Daoy (cell line): ENCODE measurements at regions not wholly inside any gene's neighbourhood (a gene's known extent, or its start where the extent isn't known, plus 50 kb on each side); places are given as distances from the start of the nearest gene placed in this dataset.

ENCODE experiments used
- DNase-seq: peaks from one replicate; pipeline ENCODE4 v3.0.0-alpha.2; 2015; ENCODE audit warnings: low read depth

- DNase-seq: no peak
Measured at GRCh38 chr11:15485432-15485831, 370.7 kb downstream of the INSC start.

- no peak for DNase-seq
Measured at GRCh38 chr11:15489281-15489680, 374.6 kb downstream of the INSC start.

GRCh38 chr11:15490535-15490934 lies 375.8 kb downstream of the INSC start:
- DNase-seq: no peak

- DNase-seq: peak; percentile 63
Measured at GRCh38 chr11:15493066-15493465, 378.3 kb downstream of the INSC start.

- DNase-seq: peak; percentile 34
Measured at GRCh38 chr11:15493921-15494620, 379.3 kb downstream of the INSC start.

- no peak for DNase-seq
Measured at GRCh38 chr11:15494740-15495139, 380.0 kb downstream of the INSC start.

GRCh38 chr11:15495462-15495861 lies 380.7 kb downstream of the INSC start:
- DNase-seq: no peak

GRCh38 chr11:15497366-15497765 lies 382.6 kb downstream of the INSC start:
- no peak for DNase-seq

- no peak for DNase-seq
Measured at GRCh38 chr11:15499674-15500073, 385.0 kb downstream of the INSC start.

- DNase-seq: no peak
Measured at GRCh38 chr11:15500643-15501042, 385.9 kb downstream of the INSC start.

GRCh38 chr11:15501566-15501965 lies 386.8 kb downstream of the INSC start:
- DNase-seq: no peak

GRCh38 chr11:15505155-15505554 lies 390.4 kb downstream of the INSC start:
- DNase-seq: no peak

- DNase-seq: peak; percentile 68
Measured at GRCh38 chr11:15507592-15507991, 392.9 kb downstream of the INSC start.

GRCh38 chr11:15509082-15509481 lies 394.4 kb downstream of the INSC start:
- no peak for DNase-seq

GRCh38 chr11:15519124-15519791 lies 404.5 kb downstream of the INSC start:
- no peak for DNase-seq

GRCh38 chr11:15519911-15520310 lies 405.2 kb downstream of the INSC start:
- no peak for DNase-seq

GRCh38 chr11:15523543-15523942 lies 408.8 kb downstream of the INSC start:
- no peak for DNase-seq

GRCh38 chr11:15525582-15525981 lies 410.9 kb downstream of the INSC start:
- no peak for DNase-seq

- DNase-seq: no peak
Measured at GRCh38 chr11:15526032-15526431, 411.3 kb downstream of the INSC start.

- no peak for DNase-seq
Measured at GRCh38 chr11:15526859-15527450, 412.2 kb downstream of the INSC start.

GRCh38 chr11:15532432-15532831 lies 417.7 kb downstream of the INSC start:
- no peak for DNase-seq

- DNase-seq: no peak
Measured at GRCh38 chr11:15534266-15534665, 419.5 kb downstream of the INSC start.

- DNase-seq: no peak
Measured at GRCh38 chr11:15535414-15535813, 420.7 kb downstream of the INSC start.
